ENCODE measurements at regions not wholly inside any gene's neighbourhood (a gene's known extent, or its start where the extent isn't known, plus 50 kb on each side); places are given as distances from the start of the nearest gene placed in this dataset.

- Mint-ChIP-seq H3K4me1 (ENCODE audit: unreplicated experiment) (peaks cover 22% of the 10 kb centered on the region), H3K27ac (ENCODE audit: unreplicated experiment) (no peak overlapping the region), H3K36me3 (ENCODE audit: unreplicated experiment) (no peaks in the 10 kb centered on the region), H3K9me3 (ENCODE audit: unreplicated experiment) (no peaks in the 10 kb centered on the region), H3K4me3 (ENCODE audit: unreplicated experiment) (no peak overlapping the region), H3K27me3 (ENCODE audit: unreplicated experiment) (no peaks in the 10 kb centered on the region)
- DNase-seq (ENCODE audit: extremely low spot score, unreplicated experiment) = no peak
- no peak for TF ChIP-seq CTCF (IDR thresholded peaks at IDR 0.05)
Observed at GRCh38 chr1:94650301-94650700, 108.7 kb upstream of the F3 start.

GRCh38 chr1:94648225-94649007, 106.9 kb upstream of the F3 start:
- no peak for TF ChIP-seq CTCF (IDR thresholded peaks at IDR 0.05)
- Mint-ChIP-seq H3K36me3 (ENCODE audit: unreplicated experiment) (no peaks in the 10 kb centered on the region), H3K4me1 (ENCODE audit: unreplicated experiment) (peaks cover 22% of the 10 kb centered on the region), H3K4me3 (ENCODE audit: unreplicated experiment) (no peak overlapping the region), H3K27me3 (ENCODE audit: unreplicated experiment) (no peaks in the 10 kb centered on the region), H3K9me3 (ENCODE audit: unreplicated experiment) (no peaks in the 10 kb centered on the region), H3K27ac (ENCODE audit: unreplicated experiment) (no peak overlapping the region)
- DNase-seq (ENCODE audit: extremely low spot score, unreplicated experiment) = no peak

GRCh38 chr1:94646786-94647555, 105.4 kb upstream of the F3 start:
- peak overlapping the region; percentile 46 for H3K27ac Mint-ChIP-seq (ENCODE audit: unreplicated experiment)
- H3K4me1 Mint-ChIP-seq (ENCODE audit: unreplicated experiment) = peaks cover 20% of the 10 kb centered on the region
- H3K9me3 Mint-ChIP-seq (ENCODE audit: unreplicated experiment) = no peaks in the 10 kb centered on the region
- DNase-seq (ENCODE audit: extremely low spot score, unreplicated experiment) = no peak
- H3K36me3 Mint-ChIP-seq (ENCODE audit: unreplicated experiment) = no peaks in the 10 kb centered on the region
- H3K27me3 Mint-ChIP-seq (ENCODE audit: unreplicated experiment) = no peaks in the 10 kb centered on the region
- no peak for TF ChIP-seq CTCF (IDR thresholded peaks at IDR 0.05)
- no peak overlapping the region for H3K4me3 Mint-ChIP-seq (ENCODE audit: unreplicated experiment)

GRCh38 chr1:94646141-94646643, 104.6 kb upstream of the F3 start:
- Mint-ChIP-seq H3K4me1 (ENCODE audit: unreplicated experiment) (peaks cover 20% of the 10 kb centered on the region), H3K4me3 (ENCODE audit: unreplicated experiment) (no peak overlapping the region), H3K9me3 (ENCODE audit: unreplicated experiment) (no peaks in the 10 kb centered on the region), H3K27me3 (ENCODE audit: unreplicated experiment) (no peaks in the 10 kb centered on the region), H3K27ac (ENCODE audit: unreplicated experiment) (peak overlapping the region; percentile 46), H3K36me3 (ENCODE audit: unreplicated experiment) (no peaks in the 10 kb centered on the region)
- TF ChIP-seq CTCF (IDR thresholded peaks at IDR 0.05) = no peak
- no peak for DNase-seq (ENCODE audit: extremely low spot score, unreplicated experiment)

- peaks cover 12% of the 10 kb centered on the region for H3K9me3 Mint-ChIP-seq (ENCODE audit: unreplicated experiment)
- H3K27ac Mint-ChIP-seq (ENCODE audit: unreplicated experiment) = no peak overlapping the region
- H3K4me3 Mint-ChIP-seq (ENCODE audit: unreplicated experiment) = no peak overlapping the region
- TF ChIP-seq CTCF (IDR thresholded peaks at IDR 0.05) = no peak
- no peaks in the 10 kb centered on the region for H3K27me3 Mint-ChIP-seq (ENCODE audit: unreplicated experiment)
- DNase-seq (ENCODE audit: extremely low spot score, unreplicated experiment) = no peak
- peaks cover 4% of the 10 kb centered on the region for H3K36me3 Mint-ChIP-seq (ENCODE audit: unreplicated experiment)
- H3K4me1 Mint-ChIP-seq (ENCODE audit: unreplicated experiment) = peaks cover 20% of the 10 kb centered on the region
Observed at GRCh38 chr1:94644352-94644751, 102.8 kb upstream of the F3 start.

Measured in osteocyte (in vitro differentiated cells).